GM13977 (cell line): ENCODE measurements at regions not wholly inside any gene's neighbourhood (a gene's known extent, or its start where the extent isn't known, plus 50 kb on each side); places are given as distances from the start of the nearest gene placed in this dataset.

ENCODE experiments used
- DNase-seq: peaks from one replicate; pipeline ENCODE4 v3.0.0; 2012; ENCODE audit warnings: low spot score
- CTCF ChIP-seq: IDR thresholded peaks from 2 replicates; pipeline ENCODE4 v1.5.1; 2012; ENCODE audit warnings: mild to moderate bottlenecking, control low read depth; ENCODE audit not compliant: insufficient read depth; ENCODE audit errors: extremely low read depth, missing control alignments
- in situ Hi-C: fragments of 300-500 bp; cut with MboI; formaldehyde crosslinking; loops from one replicate; pipeline ENCODE4 v1.12.0; 2022; ENCODE audit warnings: low sequenced_read_pairs, low pct_unique_long_range_greater_than_20kb, mixed read lengths, inconsistent platforms; ENCODE audit not compliant: unreplicated experiment

DNA sequence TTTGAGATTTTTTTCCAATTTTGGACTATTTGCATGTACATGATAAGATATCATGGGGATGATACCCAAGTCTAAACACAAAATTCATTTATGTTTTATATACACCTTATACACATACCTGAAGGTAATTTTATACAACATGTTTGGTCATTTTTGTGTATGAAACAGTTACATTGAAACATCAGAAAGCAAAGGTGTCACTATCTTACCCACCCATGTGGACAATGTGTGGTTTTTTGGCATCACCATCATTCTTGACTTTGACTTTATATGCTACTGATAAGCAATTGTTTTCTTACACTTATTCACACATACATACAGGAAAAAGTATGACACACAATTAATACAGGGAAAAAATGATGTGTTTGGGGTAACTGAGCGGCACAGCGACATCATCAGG is 51.0 kb upstream of the ACVR1 start:
- in situ Hi-C loops: no loop called here
- TF ChIP-seq CTCF: no peak
- no peak for DNase-seq
